HEK293T (cell line): ENCODE measurements at regions not wholly inside any gene's neighbourhood (a gene's known extent, or its start where the extent isn't known, plus 50 kb on each side); places are given as distances from the start of the nearest gene placed in this dataset.

ENCODE experiments used
- CTCF ChIA-PET: fragments of 350-600 bp; formaldehyde crosslinking; extraction: SDS; loops from one replicate; lab custom pipeline; 2021; ENCODE audit warnings: antibody characterized with exemption, inconsistent platforms; lab: Yijun Ruan, JAX
- POLR2A ChIA-PET: fragments of 350-600 bp; formaldehyde crosslinking; extraction: SDS; loops from one replicate; lab custom pipeline; 2020; ENCODE audit warnings: antibody characterized with exemption, inconsistent platforms; lab: Yijun Ruan, JAX
- DNase-seq: peaks from one replicate; pipeline ENCODE4 v3.0.0; 2012; ENCODE audit warnings: mixed read lengths; ENCODE audit errors: extremely low spot score
- ARNT ChIP-seq: fragments of 450-650 bp; IDR thresholded peaks from 2 replicates; pipeline ENCODE4 v1.6.1; 2017; ENCODE audit warnings: mild to moderate bottlenecking
- BHLHE40 ChIP-seq: fragments of 450-650 bp; IDR thresholded peaks from 2 replicates; pipeline ENCODE4 v1.6.1; 2016; ENCODE audit warnings: mild to moderate bottlenecking, moderate library complexity, borderline replicate concordance
- CTBP1 ChIP-seq: fragments of 450-650 bp; IDR thresholded peaks from 2 replicates; pipeline ENCODE4 v1.6.1; 2016; ENCODE audit warnings: borderline replicate concordance
- ELF4 ChIP-seq: fragments of 450-650 bp; IDR thresholded peaks from 2 replicates; pipeline ENCODE4 v1.6.1; 2017; ENCODE audit warnings: antibody characterized with exemption
- FOXA1 ChIP-seq: fragments of 450-650 bp; IDR thresholded peaks from 2 replicates; pipeline ENCODE4 v1.6.1; 2016; ENCODE audit warnings: mild to moderate bottlenecking
- FOXK2 ChIP-seq: fragments of 450-650 bp; IDR thresholded peaks from 2 replicates; pipeline ENCODE4 v1.6.1; 2016; ENCODE audit warnings: mild to moderate bottlenecking
- FOXM1 ChIP-seq: fragments of 450-650 bp; IDR thresholded peaks from 2 replicates; pipeline ENCODE4 v1.6.1; 2017; ENCODE audit warnings: mild to moderate bottlenecking, borderline replicate concordance
- HDGF ChIP-seq: fragments of 450-650 bp; IDR thresholded peaks from 2 replicates; pipeline ENCODE4 v1.6.1; 2017; ENCODE audit warnings: antibody characterized with exemption, borderline replicate concordance
- L3MBTL2 ChIP-seq: fragments of 450-650 bp; conservative IDR thresholded peaks from 2 replicates; pipeline ENCODE4 v1.6.1; 2016; ENCODE audit warnings: mild to moderate bottlenecking
- LEF1 ChIP-seq: fragments of 450-650 bp; IDR thresholded peaks from 2 replicates; pipeline ENCODE4 v1.6.1; 2017; ENCODE audit warnings: mild to moderate bottlenecking, borderline replicate concordance
- NFRKB ChIP-seq: fragments of 450-650 bp; IDR thresholded peaks from 2 replicates; pipeline ENCODE4 v1.6.1; 2016; ENCODE audit warnings: mild to moderate bottlenecking, moderate library complexity
- PKNOX1 ChIP-seq: fragments of 450-650 bp; IDR thresholded peaks from 2 replicates; pipeline ENCODE4 v1.6.1; 2016
- SP1 ChIP-seq: fragments of 450-650 bp; IDR thresholded peaks from 2 replicates; pipeline ENCODE4 v1.6.1; 2017
- SUZ12 ChIP-seq: fragments of 450-650 bp; IDR thresholded peaks from 2 replicates; pipeline ENCODE4 v1.6.1; 2016; ENCODE audit warnings: mild to moderate bottlenecking
- TARDBP ChIP-seq: fragments of 450-650 bp; IDR thresholded peaks from 2 replicates; pipeline ENCODE4 v1.6.1; 2016
- ZNF384 ChIP-seq: fragments of 450-650 bp; IDR thresholded peaks from 2 replicates; pipeline ENCODE4 v1.6.1; 2016

DNA sequence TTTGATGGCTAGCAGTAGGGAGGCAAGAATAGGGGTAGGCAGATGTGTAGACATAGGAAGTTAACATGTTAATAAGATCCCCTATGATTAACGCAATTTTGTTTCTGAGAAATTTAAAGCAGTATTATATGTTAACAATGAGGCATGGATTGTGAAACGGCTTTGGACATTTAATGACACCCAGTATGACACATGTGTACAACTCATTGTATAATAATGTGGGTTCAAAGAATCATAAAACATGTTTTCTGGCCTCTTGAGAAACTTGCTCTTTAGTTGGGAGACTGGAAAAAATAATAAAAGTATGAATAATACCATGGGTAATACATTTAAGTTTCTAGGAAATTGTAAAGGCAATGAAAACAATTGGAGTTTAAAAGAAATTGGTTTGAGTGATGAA, 332.1 kb upstream of the CDH20 start:
- POLR2A ChIA-PET = no interaction called here
- CTCF ChIA-PET = no interaction called here
- no peak for DNase-seq
- TF ChIP-seq HDGF (no peak), ARNT (no peak), SUZ12 (no peak), SP1 (no peak), FOXM1 (no peak)

- no peak for DNase-seq
- ChIA-PET POLR2A (no interaction called here), CTCF (no interaction called here)
- TF ChIP-seq PKNOX1 (no peak), SUZ12 (no peak), FOXK2 (no peak), ARNT (no peak), SP1 (no peak), CTBP1 (no peak), TARDBP (no peak), ZNF384 (no peak), FOXA1 (no peak), BHLHE40 (no peak), NFRKB (no peak), LEF1 (no peak), L3MBTL2 (no peak), HDGF (no peak), ELF4 (no peak), FOXM1 (no peak)
Measured at GRCh38 chr18:61006687-61007224, 326.5 kb upstream of the CDH20 start.

GRCh38 chr18:61019338-61020301, 313.6 kb upstream of the CDH20 start:
- CTCF ChIA-PET = no interaction called here
- no peak for DNase-seq
- TF ChIP-seq L3MBTL2 = no peak
- no peak for TF ChIP-seq BHLHE40
- no peak for TF ChIP-seq HDGF
- no peak for TF ChIP-seq ELF4
- POLR2A ChIA-PET = no interaction called here

DNA sequence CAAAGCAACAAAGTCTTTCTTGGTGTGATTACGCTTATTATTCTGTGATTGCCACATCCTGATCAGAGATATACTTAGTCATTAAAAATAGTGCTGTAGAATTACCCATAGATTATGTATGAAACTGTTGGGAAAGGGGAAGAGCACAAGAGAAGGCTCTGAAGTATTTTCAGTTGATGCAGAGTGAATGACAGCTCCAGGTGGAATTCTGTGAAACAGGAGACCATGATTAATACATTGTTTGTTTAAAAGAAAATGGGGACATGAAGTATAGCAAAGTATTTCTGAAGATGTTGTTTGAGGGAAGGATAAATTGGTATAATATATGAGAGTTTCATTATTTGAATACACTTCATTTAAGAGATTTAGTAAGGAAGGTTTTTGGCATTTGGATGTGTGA, 307.6 kb upstream of the CDH20 start:
- TF ChIP-seq SP1 (no peak), NFRKB (no peak), PKNOX1 (no peak), FOXM1 (no peak), L3MBTL2 (no peak), BHLHE40 (no peak), ELF4 (no peak), SUZ12 (no peak), LEF1 (no peak), ZNF384 (no peak), CTBP1 (no peak), FOXA1 (no peak), HDGF (no peak), ARNT (no peak), TARDBP (no peak), FOXK2 (no peak)
- no peak for DNase-seq
- ChIA-PET POLR2A (no interaction called here), CTCF (no interaction called here)

- POLR2A ChIA-PET = no interaction called here
- CTCF ChIA-PET = interaction anchor here (0.5 kb wide), 1 partner anchor 1335 kb away, joined by 4 read pairs; the partner anchor contains the start of gene CCBE1
- TF ChIP-seq ZNF384 = no peak
- no peak for TF ChIP-seq L3MBTL2
- TF ChIP-seq ARNT = no peak
- no peak for TF ChIP-seq HDGF
- TF ChIP-seq LEF1 = no peak
- TF ChIP-seq SP1 = no peak
- DNase-seq = no peak
Measured at GRCh38 chr18:61031626-61032025, 301.6 kb upstream of the CDH20 start.

- POLR2A ChIA-PET = no interaction called here
- TF ChIP-seq NFRKB (no peak), ZNF384 (no peak), CTBP1 (no peak), L3MBTL2 (no peak), TARDBP (no peak), SP1 (no peak), HDGF (no peak), FOXM1 (no peak), BHLHE40 (no peak), FOXK2 (no peak), FOXA1 (no peak), SUZ12 (no peak), ARNT (no peak)
- CTCF ChIA-PET = no interaction called here
- no peak for DNase-seq
Measured at GRCh38 chr18:61034580-61034979, 298.6 kb upstream of the CDH20 start.
